GM13976 (cell line): ENCODE measurements at regions not wholly inside any gene's neighbourhood (a gene's known extent, or its start where the extent isn't known, plus 50 kb on each side); places are given as distances from the start of the nearest gene placed in this dataset.

ENCODE experiments used
- DNase-seq: peaks from one replicate; pipeline ENCODE4 v3.0.0; 2012; ENCODE audit warnings: low spot score
- CTCF ChIP-seq: IDR thresholded peaks from 2 replicates; pipeline ENCODE4 v1.5.1; 2012; ENCODE audit warnings: borderline replicate concordance, mild to moderate bottlenecking; ENCODE audit not compliant: insufficient read depth; ENCODE audit errors: extremely low read depth, missing control alignments, control extremely low read depth
- in situ Hi-C: fragments of 300-500 bp; cut with MboI; formaldehyde crosslinking; loops from one replicate; pipeline ENCODE4 v1.12.0; 2022; ENCODE audit warnings: low sequenced_read_pairs, mixed read lengths, inconsistent platforms; ENCODE audit not compliant: unreplicated experiment

- DNase-seq, result no peak
- in situ Hi-C loops, result no loop called here
- TF ChIP-seq CTCF, result no peak
Observed at GRCh38 chr1:2861988-2862813, 60.7 kb upstream of the TTC34 start.

GRCh38 chr1:2862814-2863647 is 61.5 kb upstream of the TTC34 start:
- DNase-seq, result no peak
- no peak for TF ChIP-seq CTCF
- in situ Hi-C loops, result no loop called here

- in situ Hi-C loops, result no loop called here
- TF ChIP-seq CTCF, result no peak
- no peak for DNase-seq
Observed at GRCh38 chr1:2863648-2863963, 62.1 kb upstream of the TTC34 start.

- no peak for DNase-seq
- in situ Hi-C loops, result no loop called here
Observed at GRCh38 chr1:2864203-2864905, 62.9 kb upstream of the TTC34 start.

GRCh38 chr1:2865000-2865399 is 63.5 kb upstream of the TTC34 start:
- in situ Hi-C loops, result no loop called here
- DNase-seq, result no peak
- TF ChIP-seq CTCF, result no peak

More at GRCh38 chr1:2864203-2864905, 62.9 kb upstream of the TTC34 start:
- TF ChIP-seq CTCF, result no peak
